AG09309 (cell line): ENCODE measurements at regions not wholly inside any gene's neighbourhood (a gene's known extent, or its start where the extent isn't known, plus 50 kb on each side); places are given as distances from the start of the nearest gene placed in this dataset.
"Not testable (repeated sequence)": the region's sequence is repeated elsewhere in the genome, so short reads cannot be mapped to it uniquely, and the experiment has no call there.

ENCODE experiments used
- DNase-seq: peaks from one replicate; pipeline ENCODE4 v3.0.0-alpha.2; 2010; ENCODE audit warnings: low read depth
- H3K4me3 ChIP-seq: 2 replicates; pipeline ENCODE4 v1.5.1; 2011; ENCODE audit warnings: mild to moderate bottlenecking, low read depth, low read length, moderate library complexity; ENCODE audit not compliant: control insufficient read depth
- TF ChIP-seq, protein P1 (sequence below): IDR thresholded peaks from 2 replicates; pipeline ENCODE4 v1.5.1; 2011; ENCODE audit warnings: mild to moderate bottlenecking, low read depth, low read length, inconsistent platforms; ENCODE audit not compliant: insufficient read depth, control insufficient read depth; ENCODE audit errors: missing control alignments

DNA sequence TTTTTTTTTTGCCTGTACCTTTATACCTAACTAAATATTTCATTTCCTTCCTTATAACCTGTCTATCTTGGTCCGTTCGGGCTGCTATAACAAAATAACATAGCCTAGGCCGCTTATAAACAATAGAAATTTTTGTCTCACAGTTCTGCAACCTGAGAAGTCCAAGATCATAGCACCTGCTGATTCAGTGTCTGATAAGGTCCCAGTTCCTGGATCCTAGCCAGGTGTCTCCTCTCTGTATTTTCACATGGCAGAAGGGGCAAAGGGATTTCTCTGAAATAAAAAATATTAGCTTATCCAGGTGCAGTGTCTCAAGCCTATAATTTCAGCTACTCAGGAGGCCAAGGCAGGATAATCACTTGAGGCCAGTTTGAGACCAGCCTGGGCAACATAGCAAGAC lies 1046.6 kb upstream of the USP15 start:
- no peak for DNase-seq
- TF ChIP-seq, protein P1, sequence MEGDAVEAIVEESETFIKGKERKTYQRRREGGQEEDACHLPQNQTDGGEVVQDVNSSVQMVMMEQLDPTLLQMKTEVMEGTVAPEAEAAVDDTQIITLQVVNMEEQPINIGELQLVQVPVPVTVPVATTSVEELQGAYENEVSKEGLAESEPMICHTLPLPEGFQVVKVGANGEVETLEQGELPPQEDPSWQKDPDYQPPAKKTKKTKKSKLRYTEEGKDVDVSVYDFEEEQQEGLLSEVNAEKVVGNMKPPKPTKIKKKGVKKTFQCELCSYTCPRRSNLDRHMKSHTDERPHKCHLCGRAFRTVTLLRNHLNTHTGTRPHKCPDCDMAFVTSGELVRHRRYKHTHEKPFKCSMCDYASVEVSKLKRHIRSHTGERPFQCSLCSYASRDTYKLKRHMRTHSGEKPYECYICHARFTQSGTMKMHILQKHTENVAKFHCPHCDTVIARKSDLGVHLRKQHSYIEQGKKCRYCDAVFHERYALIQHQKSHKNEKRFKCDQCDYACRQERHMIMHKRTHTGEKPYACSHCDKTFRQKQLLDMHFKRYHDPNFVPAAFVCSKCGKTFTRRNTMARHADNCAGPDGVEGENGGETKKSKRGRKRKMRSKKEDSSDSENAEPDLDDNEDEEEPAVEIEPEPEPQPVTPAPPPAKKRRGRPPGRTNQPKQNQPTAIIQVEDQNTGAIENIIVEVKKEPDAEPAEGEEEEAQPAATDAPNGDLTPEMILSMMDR = no peak
- H3K4me3 ChIP-seq = no peak overlapping the region

DNA sequence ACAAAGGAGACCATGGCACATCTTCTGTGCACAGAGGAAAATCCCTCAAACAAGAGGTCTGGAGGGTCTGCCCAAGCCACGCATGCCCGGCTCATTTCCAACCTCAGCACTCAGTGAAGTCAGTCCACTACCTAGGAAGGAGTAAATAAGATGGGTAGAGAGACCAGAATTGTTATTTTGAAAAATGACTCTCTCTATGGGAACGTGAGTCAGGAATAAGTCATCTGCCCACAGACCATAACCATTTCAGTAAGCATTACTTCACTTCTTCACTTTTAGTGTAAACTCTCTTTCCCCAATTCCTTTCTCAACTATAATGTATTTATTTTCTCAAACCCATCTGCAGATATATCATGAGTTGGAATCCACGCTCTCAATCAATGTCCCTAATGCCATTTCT lies 1039.9 kb upstream of the USP15 start:
- TF ChIP-seq, protein P1 = no peak
- no peak overlapping the region for H3K4me3 ChIP-seq
- no peak for DNase-seq

DNA sequence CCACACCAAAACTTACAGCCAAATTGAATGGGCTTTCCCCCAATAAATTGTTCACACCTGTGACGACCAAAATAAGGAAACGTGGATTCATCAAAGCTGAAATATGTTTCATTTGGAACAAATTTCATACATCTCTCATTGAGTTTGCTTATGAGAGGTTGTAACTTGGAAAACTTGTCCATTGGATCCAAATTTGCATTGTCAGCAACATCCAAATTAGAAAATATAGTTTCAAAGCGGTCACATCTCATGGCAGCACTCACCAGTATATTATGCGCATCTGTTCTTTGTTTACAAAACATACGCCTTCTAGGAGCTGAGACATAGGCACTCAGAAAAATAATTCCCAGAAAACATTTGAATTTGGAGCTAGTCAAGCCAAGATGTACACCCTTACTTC lies 1028.2 kb upstream of the USP15 start:
- TF ChIP-seq, protein P1 = no peak
- no peak overlapping the region for H3K4me3 ChIP-seq

DNA sequence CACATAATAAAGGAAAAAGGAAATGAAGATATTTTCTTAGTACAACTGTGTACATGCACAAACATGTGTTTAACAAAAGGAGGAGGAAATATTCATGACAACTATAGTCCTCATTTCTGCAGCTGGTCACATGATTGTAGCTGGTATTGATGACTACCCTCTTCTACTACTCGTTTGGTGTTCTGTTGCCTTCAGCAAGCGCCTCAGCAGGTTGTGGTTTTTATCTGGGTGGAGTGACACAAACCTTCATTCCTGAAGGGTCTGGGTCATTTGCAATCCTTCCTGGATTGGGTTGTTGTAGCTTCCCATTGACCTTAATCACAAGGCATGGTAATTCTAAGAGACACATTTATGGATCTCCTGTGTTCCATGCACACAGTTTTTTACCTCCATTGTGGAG lies 1009.9 kb upstream of the USP15 start:
- DNase-seq = no peak
- no peak overlapping the region for H3K4me3 ChIP-seq
- TF ChIP-seq, protein P1 = no peak

More for the DNA sequence above, 1028.2 kb upstream of the USP15 start:
- no peak for DNase-seq

DNA sequence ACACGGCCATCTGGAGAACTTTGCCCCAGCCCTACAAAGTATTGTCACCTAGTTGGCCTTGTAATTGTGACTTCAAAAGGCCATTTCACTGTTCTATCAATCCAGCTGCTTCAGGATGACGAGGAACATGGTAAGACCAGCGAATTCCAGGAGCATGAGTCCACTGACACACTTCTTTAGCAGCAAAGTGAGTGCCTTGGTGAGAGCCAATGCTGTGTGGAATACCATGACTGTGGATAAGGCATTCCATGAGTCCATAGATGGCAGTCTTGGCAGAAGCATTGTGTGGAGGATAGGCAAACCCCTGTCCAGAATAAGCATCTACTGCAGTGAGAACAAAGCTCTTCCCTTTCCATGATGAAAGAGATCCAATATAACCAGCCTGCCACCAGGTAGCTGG lies 1009.1 kb upstream of the USP15 start:
- H3K4me3 ChIP-seq = no peak overlapping the region
- TF ChIP-seq, protein P1 = no peak
- no peak for DNase-seq

DNA sequence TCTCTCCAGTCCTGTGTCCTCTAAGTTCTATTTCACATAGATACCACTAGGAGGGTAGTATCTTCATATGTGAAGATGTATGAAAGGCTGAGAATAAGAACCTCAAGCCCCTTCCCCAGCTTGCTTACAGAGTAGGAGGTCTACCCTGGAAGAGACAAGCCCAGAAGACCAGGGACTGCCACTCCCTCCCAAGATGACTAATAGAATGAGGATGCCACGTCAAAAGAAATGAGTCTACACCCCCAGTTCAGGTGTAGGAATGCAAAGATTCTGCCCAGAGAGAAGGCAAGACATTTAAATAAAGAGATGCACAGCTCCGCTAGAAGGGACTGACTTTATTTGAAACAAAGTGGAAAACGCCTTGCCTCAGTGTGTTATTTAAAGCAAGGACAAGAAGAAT lies 1006.0 kb upstream of the USP15 start:
- DNase-seq = no peak
- TF ChIP-seq, protein P1 = no peak

DNA sequence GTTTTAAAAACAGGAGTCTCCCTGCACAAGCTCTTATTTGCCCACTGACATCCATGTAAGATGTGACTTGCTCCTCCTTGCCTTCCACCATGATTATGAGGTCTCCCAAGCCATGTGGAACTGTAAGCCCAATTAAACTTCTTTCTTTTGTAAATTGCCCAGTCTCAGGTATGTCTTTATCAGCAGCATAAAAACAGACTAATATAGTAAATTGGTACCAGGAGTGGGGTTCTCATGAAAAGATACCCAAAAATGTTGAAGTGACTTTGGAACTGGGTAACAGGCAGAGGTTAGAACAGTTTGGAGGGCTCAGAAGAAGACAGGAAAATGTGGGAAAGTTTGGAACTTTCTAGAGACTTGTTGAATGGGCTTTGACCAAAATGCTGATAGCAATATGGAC lies 995.9 kb upstream of the USP15 start:
- DNase-seq, H3K4me3 ChIP-seq: not testable (repeated sequence)

More for the DNA sequence above, 1006.0 kb upstream of the USP15 start:
- no peak overlapping the region for H3K4me3 ChIP-seq

DNA sequence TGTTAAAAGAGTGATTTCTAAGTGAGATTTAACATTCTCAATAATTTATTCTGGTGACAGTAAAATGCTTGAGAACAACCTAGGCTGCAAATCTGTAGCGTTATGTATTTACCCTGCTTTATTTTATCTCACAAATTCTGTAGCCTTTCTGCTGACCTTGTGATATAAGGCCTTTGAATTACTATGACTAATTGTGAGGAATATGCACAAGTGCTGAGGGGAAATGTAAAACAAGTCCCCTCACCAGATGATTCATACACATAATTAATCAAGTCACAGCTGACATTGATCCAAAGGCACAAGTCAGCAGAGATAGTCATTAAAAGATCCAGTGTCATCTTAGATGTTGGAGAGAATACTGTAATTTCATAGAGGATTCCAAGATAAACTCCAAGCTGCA lies 992.7 kb upstream of the USP15 start:
- TF ChIP-seq, protein P1 = no peak
- H3K4me3 ChIP-seq = no peak overlapping the region
- DNase-seq = no peak
